Loucy (cell line): ENCODE measurements at regions not wholly inside any gene's neighbourhood (a gene's known extent, or its start where the extent isn't known, plus 50 kb on each side); places are given as distances from the start of the nearest gene placed in this dataset.

Experiments
- H2AFZ ChIP-seq: fragments of 200-600 bp; sonication (generic); 2 replicates; pipeline ENCODE4 v1.6.0; 2016; ENCODE audit warnings: antibody characterized with exemption, mild to moderate bottlenecking, low read length, moderate library complexity
- H3F3A ChIP-seq: fragments of 200-600 bp; 2 replicates; pipeline ENCODE4 v1.6.0; 2016; ENCODE audit warnings: antibody characterized with exemption, low read depth, mild to moderate bottlenecking
- H3K27me3 ChIP-seq: fragments of 200-600 bp; sonication (generic); 2 replicates; pipeline ENCODE4 v1.6.1; 2014; ENCODE audit warnings: low read length, mild to moderate bottlenecking; ENCODE audit not compliant: insufficient read depth, poor library complexity, severe bottlenecking
- H3K36me3 ChIP-seq: fragments of 200-600 bp; sonication (generic); 2 replicates; pipeline ENCODE4 v1.6.1; 2016; ENCODE audit warnings: low read length; ENCODE audit not compliant: insufficient read depth
- H3K4me1 ChIP-seq: fragments of 200-600 bp; sonication (generic); 2 replicates; pipeline ENCODE4 v1.5.1; 2014; ENCODE audit warnings: low read length, mild to moderate bottlenecking; ENCODE audit not compliant: insufficient read depth, poor library complexity, severe bottlenecking
- H3K4me2 ChIP-seq: fragments of 200-600 bp; sonication (generic); 2 replicates; pipeline ENCODE4 v1.6.0; 2014; ENCODE audit warnings: antibody characterized with exemption, low read length, low read depth, mild to moderate bottlenecking; ENCODE audit not compliant: poor library complexity, severe bottlenecking
- H3K4me3 ChIP-seq: fragments of 200-600 bp; sonication (generic); 2 replicates; pipeline ENCODE4 v1.5.1; 2014; ENCODE audit warnings: low read length, mild to moderate bottlenecking, mixed read lengths; ENCODE audit not compliant: poor library complexity, severe bottlenecking
- H3K79me2 ChIP-seq: fragments of 200-600 bp; sonication (generic); 2 replicates; pipeline ENCODE4 v1.6.1; 2014; ENCODE audit warnings: low read length; ENCODE audit not compliant: insufficient read depth
- H3K9ac ChIP-seq: fragments of 200-600 bp; sonication (generic); 2 replicates; pipeline ENCODE4 v1.6.0; 2014; ENCODE audit warnings: mild to moderate bottlenecking, low read depth, low read length, moderate library complexity; ENCODE audit not compliant: poor library complexity, severe bottlenecking
- H3K9me2 ChIP-seq: fragments of 200-600 bp; sonication (generic); replicated peaks from 2 replicates; pipeline ENCODE4 v1.6.1; 2016; ENCODE audit warnings: low read depth, low read length, mixed read lengths
- H3K9me3 ChIP-seq: fragments of 200-600 bp; sonication (generic); 2 replicates; pipeline ENCODE4 v1.6.1; 2014; ENCODE audit warnings: mild to moderate bottlenecking, antibody characterized with exemption, low read length, low read depth; ENCODE audit not compliant: insufficient read depth
- H4K20me1 ChIP-seq: fragments of 200-600 bp; sonication (generic); 2 replicates; pipeline ENCODE4 v1.6.0; 2014; ENCODE audit warnings: antibody characterized with exemption, low read length, mild to moderate bottlenecking; ENCODE audit not compliant: insufficient read depth, poor library complexity, severe bottlenecking
- EZH2phosphoT487 ChIP-seq: fragments of 200-600 bp; IDR thresholded peaks from 2 replicates; pipeline ENCODE4 v1.6.1; 2018; ENCODE audit warnings: antibody characterized with exemption, mild to moderate bottlenecking, moderate library complexity, borderline replicate concordance
- TF ChIP-seq, protein P1 (sequence below): fragments of 200-600 bp; sonication (generic); conservative IDR thresholded peaks from 2 replicates; pipeline ENCODE4 v1.5.1; 2014; ENCODE audit warnings: mild to moderate bottlenecking, antibody characterized with exemption, low read length

DNA sequence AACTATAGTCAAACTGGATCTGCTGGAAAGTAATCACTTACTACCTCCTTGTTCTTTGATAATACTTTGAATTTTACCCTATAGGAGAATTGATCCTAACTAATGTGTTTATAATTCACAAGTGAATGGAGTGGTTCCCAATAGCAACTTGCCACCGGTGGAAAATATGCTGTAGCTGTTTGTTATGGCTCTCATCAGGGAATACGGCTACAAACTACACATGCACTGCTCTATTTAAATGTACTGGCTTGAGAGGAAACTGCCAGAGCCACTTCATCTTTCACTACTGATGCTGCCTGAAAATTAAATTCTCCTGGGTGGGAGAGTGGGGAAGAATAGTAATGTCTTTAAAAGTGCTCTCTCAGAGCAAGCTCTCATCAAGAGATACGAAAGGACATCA lies 448.5 kb upstream of the GRAMD2B start:
- Histone ChIP-seq H3K4me1 (no peaks in the 10 kb centered on the region), H2AFZ (no peak overlapping the region), H4K20me1 (no peaks in the 10 kb centered on the region), H3K9me3 (no peaks in the 10 kb centered on the region), H3F3A (no peaks in the 10 kb centered on the region), H3K4me2 (no peak overlapping the region), H3K27me3 (no peaks in the 10 kb centered on the region), H3K9ac (no peak overlapping the region), H3K36me3 (no peaks in the 10 kb centered on the region), H3K4me3 (no peak overlapping the region), H3K79me2 (no peaks in the 10 kb centered on the region), H3K9me2 (no peaks in the 10 kb centered on the region)
- TF ChIP-seq EZH2phosphoT487, result no peak
- TF ChIP-seq, protein P1, sequence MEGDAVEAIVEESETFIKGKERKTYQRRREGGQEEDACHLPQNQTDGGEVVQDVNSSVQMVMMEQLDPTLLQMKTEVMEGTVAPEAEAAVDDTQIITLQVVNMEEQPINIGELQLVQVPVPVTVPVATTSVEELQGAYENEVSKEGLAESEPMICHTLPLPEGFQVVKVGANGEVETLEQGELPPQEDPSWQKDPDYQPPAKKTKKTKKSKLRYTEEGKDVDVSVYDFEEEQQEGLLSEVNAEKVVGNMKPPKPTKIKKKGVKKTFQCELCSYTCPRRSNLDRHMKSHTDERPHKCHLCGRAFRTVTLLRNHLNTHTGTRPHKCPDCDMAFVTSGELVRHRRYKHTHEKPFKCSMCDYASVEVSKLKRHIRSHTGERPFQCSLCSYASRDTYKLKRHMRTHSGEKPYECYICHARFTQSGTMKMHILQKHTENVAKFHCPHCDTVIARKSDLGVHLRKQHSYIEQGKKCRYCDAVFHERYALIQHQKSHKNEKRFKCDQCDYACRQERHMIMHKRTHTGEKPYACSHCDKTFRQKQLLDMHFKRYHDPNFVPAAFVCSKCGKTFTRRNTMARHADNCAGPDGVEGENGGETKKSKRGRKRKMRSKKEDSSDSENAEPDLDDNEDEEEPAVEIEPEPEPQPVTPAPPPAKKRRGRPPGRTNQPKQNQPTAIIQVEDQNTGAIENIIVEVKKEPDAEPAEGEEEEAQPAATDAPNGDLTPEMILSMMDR, result no peak

DNA sequence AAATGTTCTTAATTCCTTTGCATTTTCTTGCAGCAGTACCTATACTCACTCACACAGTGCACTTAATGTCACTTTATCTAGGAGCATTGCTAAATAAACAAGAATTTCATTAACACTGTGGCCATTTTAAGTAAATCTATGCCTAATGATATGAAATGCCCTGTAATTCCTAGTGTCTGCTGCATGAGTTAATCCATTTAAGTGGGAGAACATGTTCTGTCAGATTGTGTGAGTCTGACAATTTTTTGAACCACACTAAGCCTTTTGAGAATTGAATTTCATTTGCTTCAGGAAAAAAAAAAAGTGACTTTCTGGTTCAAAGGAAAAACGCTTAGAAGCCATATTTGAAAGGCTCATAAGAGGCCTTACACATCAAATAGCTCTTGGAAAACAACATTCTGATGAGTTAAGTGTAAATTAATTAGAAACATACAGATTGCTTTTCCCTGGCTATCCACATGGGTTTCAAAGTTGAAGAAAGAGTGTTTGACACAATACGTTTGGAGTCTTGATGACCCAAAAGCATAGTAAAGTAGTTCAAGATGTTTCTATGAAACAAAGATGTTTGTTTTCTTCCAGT lies 446.7 kb upstream of the GRAMD2B start:
- Histone ChIP-seq H3K36me3 (no peaks in the 10 kb centered on the region), H3K4me2 (no peak overlapping the region), H3K9me3 (no peaks in the 10 kb centered on the region), H3F3A (no peaks in the 10 kb centered on the region), H3K4me1 (no peaks in the 10 kb centered on the region), H3K79me2 (no peaks in the 10 kb centered on the region), H2AFZ (no peak overlapping the region), H3K27me3 (no peaks in the 10 kb centered on the region), H3K9me2 (no peaks in the 10 kb centered on the region), H3K9ac (no peak overlapping the region), H4K20me1 (no peaks in the 10 kb centered on the region), H3K4me3 (no peak overlapping the region)
- no peak for TF ChIP-seq EZH2phosphoT487
- TF ChIP-seq, protein P1, result no peak

DNA sequence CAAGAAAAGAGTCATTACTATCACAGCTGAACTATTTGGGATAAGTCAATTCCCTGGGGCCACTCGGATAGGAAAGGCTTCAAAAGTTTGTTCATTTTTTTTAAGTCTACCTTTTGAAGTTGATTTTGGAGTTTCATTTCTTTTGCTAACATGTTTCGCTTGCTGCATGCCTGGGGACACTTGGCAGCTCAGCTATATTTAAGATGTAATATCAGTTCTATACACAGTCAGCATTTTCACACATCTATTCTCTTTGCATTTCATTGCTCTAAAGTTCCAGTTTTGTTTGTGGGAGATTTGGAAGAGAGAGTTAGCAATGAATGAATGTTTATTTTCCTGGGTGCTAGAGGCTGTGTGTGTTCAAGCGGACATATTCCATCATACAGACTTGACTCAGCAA lies 445.2 kb upstream of the GRAMD2B start:
- Histone ChIP-seq H2AFZ (no peak overlapping the region), H4K20me1 (no peaks in the 10 kb centered on the region), H3K4me3 (no peak overlapping the region), H3K36me3 (no peaks in the 10 kb centered on the region), H3K9ac (no peak overlapping the region), H3F3A (no peaks in the 10 kb centered on the region), H3K4me2 (no peak overlapping the region), H3K27me3 (no peaks in the 10 kb centered on the region), H3K9me2 (no peaks in the 10 kb centered on the region), H3K79me2 (no peaks in the 10 kb centered on the region), H3K4me1 (no peaks in the 10 kb centered on the region), H3K9me3 (no peaks in the 10 kb centered on the region)
- TF ChIP-seq, protein P1, result no peak
- TF ChIP-seq EZH2phosphoT487, result no peak
